GM23248 (cell line): ENCODE measurements at regions not wholly inside any gene's neighbourhood (a gene's known extent, or its start where the extent isn't known, plus 50 kb on each side); places are given as distances from the start of the nearest gene placed in this dataset.

Experiments used
- DNase-seq: peaks from one replicate; pipeline ENCODE4 v3.0.0-alpha.2; 2015
- H2AFZ ChIP-seq: fragments of 200-600 bp; sonication (generic); 2 replicates; pipeline ENCODE4 v1.6.1; 2016; ENCODE audit warnings: antibody characterized with exemption
- H3F3A ChIP-seq: fragments of 200-600 bp; sonication (generic); 2 replicates; pipeline ENCODE4 v1.6.1; 2016; ENCODE audit warnings: mild to moderate bottlenecking, antibody characterized with exemption, mixed run types; ENCODE audit not compliant: insufficient read depth
- H3K27ac ChIP-seq: fragments of 200-600 bp; sonication (generic); 2 replicates; pipeline ENCODE4 v1.5.1; 2016; ENCODE audit warnings: mild to moderate bottlenecking
- H3K27me3 ChIP-seq: fragments of 200-600 bp; sonication (generic); replicated peaks from 2 replicates; pipeline ENCODE4 v1.6.1; 2016; ENCODE audit warnings: mild to moderate bottlenecking; ENCODE audit not compliant: insufficient read depth
- H3K36me3 ChIP-seq: fragments of 200-600 bp; sonication (generic); 2 replicates; pipeline ENCODE4 v1.6.1; 2016; ENCODE audit warnings: low read depth, mild to moderate bottlenecking
- H3K4me1 ChIP-seq: fragments of 200-600 bp; sonication (generic); 2 replicates; pipeline ENCODE4 v1.6.1; 2016; ENCODE audit warnings: mild to moderate bottlenecking; ENCODE audit not compliant: insufficient read depth
- H3K4me2 ChIP-seq: fragments of 200-600 bp; sonication (generic); one replicate; pipeline ENCODE4 v1.6.1; 2016; ENCODE audit warnings: mild to moderate bottlenecking; ENCODE audit not compliant: unreplicated experiment
- H3K4me3 ChIP-seq: fragments of 200-600 bp; sonication (generic); 2 replicates; pipeline ENCODE4 v1.5.1; 2016; ENCODE audit warnings: mild to moderate bottlenecking
- H3K79me2 ChIP-seq: fragments of 200-600 bp; sonication (generic); 2 replicates; pipeline ENCODE4 v1.6.1; 2016; ENCODE audit warnings: mild to moderate bottlenecking; ENCODE audit not compliant: insufficient read depth
- H3K9ac ChIP-seq: fragments of 200-600 bp; sonication (generic); 2 replicates; pipeline ENCODE4 v1.6.1; 2016; ENCODE audit warnings: mild to moderate bottlenecking
- H3K9me2 ChIP-seq: fragments of 200-600 bp; sonication (generic); 2 replicates; pipeline ENCODE4 v1.6.1; 2016; ENCODE audit warnings: mixed run types, mild to moderate bottlenecking, moderate library complexity; ENCODE audit not compliant: insufficient read depth
- H3K9me3 ChIP-seq: fragments of 200-600 bp; sonication (generic); one replicate; pipeline ENCODE4 v1.6.1; 2017; ENCODE audit warnings: low read depth
- H4K20me1 ChIP-seq: fragments of 200-600 bp; sonication (generic); 2 replicates; pipeline ENCODE4 v1.6.0; 2016; ENCODE audit not compliant: insufficient read depth
- EZH2 ChIP-seq: fragments of 200-600 bp; sonication (generic); IDR thresholded peaks from 2 replicates; pipeline ENCODE4 v1.6.1; 2018; ENCODE audit warnings: antibody characterized with exemption, mild to moderate bottlenecking; ENCODE audit not compliant: insufficient read depth, poor library complexity, severe bottlenecking
- EZH2phosphoT487 ChIP-seq: fragments of 200-600 bp; sonication (generic); IDR thresholded peaks from 2 replicates; pipeline ENCODE4 v1.6.1; 2018; ENCODE audit warnings: antibody characterized with exemption, moderate library complexity, mild to moderate bottlenecking, low read depth; ENCODE audit not compliant: insufficient read depth
- WGBS, 2 experiments: methylation state at CpG; one replicate each; pipeline ENCODE4 v1.1.6; 2015 to 2017; ENCODE audit warnings: low lambda C conversion rate in 2 of 2, low coverage in 1 of 2; ENCODE audit errors: missing lambda C conversion rate in 2 of 2; 5-methylcytosine and 5-hydroxymethylcytosine counted together
- in situ Hi-C: fragments of 300-500 bp; cut with MboI; formaldehyde crosslinking; loops from 2 replicates; pipeline ENCODE4 v1.15.0; 2020

DNA sequence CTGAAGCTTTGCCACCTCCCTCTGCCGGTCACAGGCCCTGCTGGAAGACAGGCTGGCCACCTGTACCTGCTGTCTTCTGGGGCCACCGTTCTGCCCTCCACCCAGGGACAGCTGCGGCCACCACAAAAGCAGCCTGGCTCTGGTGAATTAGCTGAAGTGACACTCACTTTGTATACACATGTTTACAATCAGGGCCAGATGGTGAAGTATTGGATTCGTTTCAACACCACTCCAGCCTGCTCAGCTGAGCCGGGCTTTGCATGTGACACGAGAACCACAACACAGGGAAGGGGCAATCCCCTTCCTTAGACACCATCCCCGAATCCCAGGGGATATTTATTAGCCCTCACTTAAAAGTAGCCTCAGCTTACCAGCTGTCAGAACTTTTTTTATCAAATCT is 191.5 kb upstream of the RPL38 start:
- Histone ChIP-seq H3K4me3 (no peak overlapping the region), H3K27me3 (peaks cover 4% of the 10 kb centered on the region), H3K4me2 (no peak overlapping the region), H3K36me3 (no peaks in the 10 kb centered on the region), H3K79me2 (no peaks in the 10 kb centered on the region), H3K9me2 (no peaks in the 10 kb centered on the region), H4K20me1 (no peaks in the 10 kb centered on the region), H3K9ac (no peak overlapping the region), H3K27ac (no peak overlapping the region), H2AFZ (no peak overlapping the region), H3K9me3 (no peaks in the 10 kb centered on the region), H3K4me1 (no peaks in the 10 kb centered on the region), H3F3A (no peaks in the 10 kb centered on the region)
- in situ Hi-C loops: no loop called here
- DNase-seq: no peak
- whole genome bisulfite sequencing, 2 experiments: 1 to 3% methylated on average over 7 of the region's 7 CpGs
- TF ChIP-seq EZH2phosphoT487 (no peak), EZH2 (no peak)

DNA sequence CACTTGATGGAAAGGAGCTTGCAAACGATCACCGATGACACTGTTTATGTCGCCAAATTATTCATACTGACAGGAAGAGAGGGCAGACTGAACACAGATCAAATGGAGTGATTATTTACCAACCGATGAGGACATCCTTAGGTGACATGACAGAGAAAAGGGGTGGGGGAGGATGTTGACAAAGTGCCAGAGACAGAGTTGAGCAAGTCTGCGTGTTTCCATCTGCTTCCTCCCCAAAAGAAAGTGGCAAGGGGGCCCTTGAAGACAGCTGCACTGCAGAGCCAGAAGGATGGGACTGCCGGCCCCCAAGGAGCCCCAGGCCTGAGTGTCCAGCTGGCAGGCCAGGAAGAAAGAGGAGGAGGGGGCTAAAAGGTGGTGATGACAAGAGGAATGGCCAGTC is 191.0 kb upstream of the RPL38 start:
- no peaks in the 10 kb centered on the region for H3K9me2 ChIP-seq
- 17% methylated on average over 6 of the region's 6 CpGs for WGBS, 2 experiments
- no peak overlapping the region for H2AFZ ChIP-seq
- no peaks in the 10 kb centered on the region for H3K4me1 ChIP-seq
- H3K27ac ChIP-seq: no peak overlapping the region
- no peak for DNase-seq
- H3K9me3 ChIP-seq: no peaks in the 10 kb centered on the region
- no peaks in the 10 kb centered on the region for H3F3A ChIP-seq
- H3K27me3 ChIP-seq: peaks cover 4% of the 10 kb centered on the region
- TF ChIP-seq EZH2 (no peak), EZH2phosphoT487 (no peak)
- no peak overlapping the region for H3K4me2 ChIP-seq
- no peaks in the 10 kb centered on the region for H4K20me1 ChIP-seq
- H3K36me3 ChIP-seq: no peaks in the 10 kb centered on the region
- H3K4me3 ChIP-seq: no peak overlapping the region
- in situ Hi-C loops: no loop called here
- H3K9ac ChIP-seq: no peak overlapping the region
- no peaks in the 10 kb centered on the region for H3K79me2 ChIP-seq

DNA sequence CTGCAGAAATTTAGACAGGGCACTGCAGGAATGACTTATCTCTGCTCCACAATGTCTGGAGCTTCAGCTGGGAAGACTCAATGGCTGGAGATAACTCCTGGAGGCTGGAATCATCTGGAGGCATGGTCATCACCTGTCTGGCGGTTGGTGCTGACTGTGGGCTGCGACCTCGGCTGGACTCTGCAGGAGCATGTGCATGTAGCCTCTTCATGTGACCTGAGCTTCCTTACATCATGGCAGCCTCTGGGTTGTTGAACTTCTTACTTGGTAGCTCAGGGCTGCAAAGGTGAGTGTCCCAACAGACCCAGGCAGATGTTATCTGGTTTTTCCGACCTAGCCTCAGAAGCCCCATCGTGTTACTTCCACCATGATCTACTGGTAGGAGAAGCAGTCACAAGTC is 188.2 kb upstream of the RPL38 start:
- no peaks in the 10 kb centered on the region for H3K9me2 ChIP-seq
- H3K4me1 ChIP-seq: no peaks in the 10 kb centered on the region
- no peak overlapping the region for H3K27ac ChIP-seq
- no peaks in the 10 kb centered on the region for H3K79me2 ChIP-seq
- no peaks in the 10 kb centered on the region for H3K9me3 ChIP-seq
- H3K4me3 ChIP-seq: no peak overlapping the region
- DNase-seq: no peak
- 28 to 44% methylated on average over 5 of the region's 5 CpGs for WGBS, 2 experiments
- no peak overlapping the region for H2AFZ ChIP-seq
- H4K20me1 ChIP-seq: no peaks in the 10 kb centered on the region
- no peak overlapping the region for H3K4me2 ChIP-seq
- no peaks in the 10 kb centered on the region for H3K36me3 ChIP-seq
- no peaks in the 10 kb centered on the region for H3F3A ChIP-seq
- H3K9ac ChIP-seq: no peak overlapping the region
- H3K27me3 ChIP-seq: no peaks in the 10 kb centered on the region; the same call in none of the 2 replicates
- in situ Hi-C loops: no loop called here
- no peak for TF ChIP-seq EZH2
- no peak for TF ChIP-seq EZH2phosphoT487

DNA sequence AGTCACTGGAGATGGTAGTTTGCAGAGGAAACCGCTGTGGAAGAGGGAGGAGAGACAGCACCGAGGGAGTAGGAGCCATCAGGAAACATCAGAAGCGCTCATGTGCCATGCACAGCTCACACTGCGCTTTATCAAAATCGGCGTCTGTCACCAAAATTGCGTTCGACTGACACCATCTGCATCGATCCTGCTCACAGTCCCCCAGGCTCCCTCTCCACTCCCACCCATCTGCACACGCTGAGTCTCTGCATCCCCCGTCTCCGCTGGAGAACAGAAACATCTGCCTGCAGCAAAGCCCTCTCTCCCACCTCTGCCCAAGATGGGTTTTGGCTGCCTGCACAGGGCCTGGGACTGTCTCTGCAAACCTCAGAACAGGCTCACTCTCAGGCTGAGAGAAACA is 187.5 kb upstream of the RPL38 start:
- no peak overlapping the region for H2AFZ ChIP-seq
- no peaks in the 10 kb centered on the region for H3K9me3 ChIP-seq
- no peaks in the 10 kb centered on the region; the same call in 1 of the 2 replicates for H3K27me3 ChIP-seq
- 51 to 63% methylated on average over 10 to 12 of the region's 12 CpGs for WGBS, 2 experiments
- no peak overlapping the region for H3K9ac ChIP-seq
- TF ChIP-seq EZH2phosphoT487: no peak
- no peak for TF ChIP-seq EZH2
- DNase-seq: no peak
- in situ Hi-C loops: no loop called here
- no peaks in the 10 kb centered on the region for H4K20me1 ChIP-seq
- no peak overlapping the region for H3K27ac ChIP-seq
- H3K4me1 ChIP-seq: no peaks in the 10 kb centered on the region
- no peaks in the 10 kb centered on the region for H3K9me2 ChIP-seq
- H3K4me3 ChIP-seq: no peak overlapping the region
- no peak overlapping the region for H3K4me2 ChIP-seq
- no peaks in the 10 kb centered on the region for H3K36me3 ChIP-seq
- no peaks in the 10 kb centered on the region for H3K79me2 ChIP-seq
- H3F3A ChIP-seq: no peaks in the 10 kb centered on the region

DNA sequence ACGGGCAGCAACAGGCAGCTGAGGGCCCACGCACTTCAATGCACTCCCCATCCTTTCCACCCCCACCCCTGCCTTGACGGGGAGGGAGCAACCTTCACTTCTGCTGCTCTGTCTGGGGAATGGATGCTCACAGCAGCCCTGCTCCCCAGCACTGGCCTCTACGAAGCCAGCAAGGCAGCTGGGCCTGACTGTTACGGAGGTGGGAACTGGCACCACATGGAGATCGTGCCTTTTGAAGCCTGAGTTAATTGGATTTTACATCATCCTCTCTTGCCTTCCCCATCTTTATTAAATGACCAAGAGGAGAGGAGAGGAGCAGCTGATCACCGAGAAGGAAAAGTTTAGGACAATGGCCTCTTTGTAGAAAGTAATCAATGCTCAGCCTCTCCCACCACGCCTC is 187.0 kb upstream of the RPL38 start:
- H3K4me1 ChIP-seq: no peaks in the 10 kb centered on the region
- in situ Hi-C loops: no loop called here
- 44 to 46% methylated on average over 6 to 8 of the region's 8 CpGs for WGBS, 2 experiments
- H3K4me3 ChIP-seq: no peak overlapping the region
- H3K36me3 ChIP-seq: no peaks in the 10 kb centered on the region
- H3K27me3 ChIP-seq: no peaks in the 10 kb centered on the region
- no peaks in the 10 kb centered on the region for H3F3A ChIP-seq
- H3K9me2 ChIP-seq: no peaks in the 10 kb centered on the region
- H3K79me2 ChIP-seq: no peaks in the 10 kb centered on the region
- DNase-seq: no peak
- H3K9me3 ChIP-seq: no peaks in the 10 kb centered on the region
- H2AFZ ChIP-seq: no peak overlapping the region
- TF ChIP-seq EZH2phosphoT487 (no peak), EZH2 (no peak)
- H3K27ac ChIP-seq: no peak overlapping the region
- H4K20me1 ChIP-seq: no peaks in the 10 kb centered on the region
- no peak overlapping the region for H3K9ac ChIP-seq
- no peak overlapping the region for H3K4me2 ChIP-seq
